DOHH2 (cell line): ENCODE measurements at regions not wholly inside any gene's neighbourhood (a gene's known extent, or its start where the extent isn't known, plus 50 kb on each side); places are given as distances from the start of the nearest gene placed in this dataset.

Source experiments
- CTCF ChIP-seq: fragments of 200-600 bp; sonication (generic); IDR thresholded peaks from one replicate; pipeline ENCODE4 v1.5.1; 2014; ENCODE audit warnings: antibody characterized with exemption, mild to moderate bottlenecking, low read depth, low read length; ENCODE audit not compliant: poor library complexity, severe bottlenecking
- EZH2phosphoT487 ChIP-seq: fragments of 200-600 bp; sonication (generic); IDR thresholded peaks from 2 replicates; pipeline ENCODE4 v1.6.1; 2017; ENCODE audit warnings: borderline replicate concordance, mild to moderate bottlenecking, antibody characterized with exemption, low read length, moderate library complexity, mixed read lengths

GRCh38 chrX:124231451-124231759 is 101.1 kb upstream of the TEX13D start:
- TF ChIP-seq CTCF (no peak), EZH2phosphoT487 (no peak)
